Type B pancreatic cell (in vitro differentiated cells): ENCODE measurements at regions not wholly inside any gene's neighbourhood (a gene's known extent, or its start where the extent isn't known, plus 50 kb on each side); places are given as distances from the start of the nearest gene placed in this dataset.
A peak's percentile ranks its signal among the peaks of the same experiment; 100 is the strongest.
"Not testable (repeated sequence)": the region's sequence is repeated elsewhere in the genome, so short reads cannot be mapped to it uniquely, and the experiment has no call there.

Experiments used
- DNase-seq: peaks from one replicate; pipeline ENCODE4 v3.0.0; 2021; ENCODE audit warnings: mixed read lengths; ENCODE audit not compliant: unreplicated experiment; ENCODE audit errors: extremely low spot score
- H3K27ac Mint-ChIP-seq: 2 replicates; pipeline ENCODE4 v1.8.0; 2021; ENCODE audit warnings: mild to moderate bottlenecking, mixed read lengths
- H3K27me3 Mint-ChIP-seq: 2 replicates; pipeline ENCODE4 v1.8.0; 2021; ENCODE audit warnings: mixed read lengths
- H3K36me3 Mint-ChIP-seq: 2 replicates; pipeline ENCODE4 v1.8.0; 2021; ENCODE audit warnings: mixed read lengths
- H3K4me1 Mint-ChIP-seq: one replicate; pipeline ENCODE4 v1.8.0; 2021; ENCODE audit warnings: mixed read lengths; ENCODE audit not compliant: unreplicated experiment
- H3K4me3 Mint-ChIP-seq: 2 replicates; pipeline ENCODE4 v1.8.0; 2021; ENCODE audit warnings: mild to moderate bottlenecking, mixed read lengths
- H3K9me3 Mint-ChIP-seq: 2 replicates; pipeline ENCODE4 v1.8.0; 2021; ENCODE audit warnings: mixed read lengths
- CTCF ChIP-seq: fragments of 200-600 bp; sonication (generic); conservative IDR thresholded peaks from 2 replicates; pipeline ENCODE4 v1.5.0; 2021; ENCODE audit warnings: antibody characterized with exemption, mild to moderate bottlenecking

GRCh38 chr2:66103581-66103980, 331.3 kb upstream of the MEIS1 start:
- Mint-ChIP-seq H3K36me3 (peaks cover 3% of the 10 kb centered on the region), H3K4me1 (peaks cover 26% of the 10 kb centered on the region), H3K4me3 (no peak overlapping the region), H3K9me3 (no peaks in the 10 kb centered on the region), H3K27me3 (no peaks in the 10 kb centered on the region), H3K27ac (no peak overlapping the region)
- no peak for DNase-seq
- TF ChIP-seq CTCF = no peak

- TF ChIP-seq CTCF = no peak
- Mint-ChIP-seq H3K4me1 (peaks cover 6% of the 10 kb centered on the region), H3K27ac (no peak overlapping the region), H3K4me3 (no peak overlapping the region), H3K9me3 (no peaks in the 10 kb centered on the region), H3K36me3 (peaks cover 3% of the 10 kb centered on the region), H3K27me3 (no peaks in the 10 kb centered on the region)
- DNase-seq = no peak
Measured at GRCh38 chr2:66101206-66101605, 333.7 kb upstream of the MEIS1 start.

GRCh38 chr2:66095820-66096345, 339.0 kb upstream of the MEIS1 start:
- no peaks in the 10 kb centered on the region for H3K4me1 Mint-ChIP-seq
- peak; percentile 53 for TF ChIP-seq CTCF
- H3K27me3 Mint-ChIP-seq = peaks cover 2% of the 10 kb centered on the region
- H3K27ac Mint-ChIP-seq = no peak overlapping the region
- H3K36me3 Mint-ChIP-seq = peaks cover 7% of the 10 kb centered on the region
- H3K9me3 Mint-ChIP-seq = peaks cover 8% of the 10 kb centered on the region
- no peak overlapping the region for H3K4me3 Mint-ChIP-seq
- no peak for DNase-seq

GRCh38 chr2:66094689-66095088, 340.2 kb upstream of the MEIS1 start:
- not testable (repeated sequence) for H3K9me3 Mint-ChIP-seq, H3K4me3 Mint-ChIP-seq, H3K36me3 Mint-ChIP-seq, H3K27ac Mint-ChIP-seq, H3K27me3 Mint-ChIP-seq, DNase-seq, H3K4me1 Mint-ChIP-seq

GRCh38 chr2:66093371-66093770, 341.6 kb upstream of the MEIS1 start:
- Mint-ChIP-seq H3K4me1 (no peaks in the 10 kb centered on the region), H3K4me3 (no peak overlapping the region), H3K36me3 (peaks cover 10% of the 10 kb centered on the region), H3K27me3 (peaks cover 2% of the 10 kb centered on the region), H3K27ac (no peak overlapping the region), H3K9me3 (peaks cover 11% of the 10 kb centered on the region)
- no peak for TF ChIP-seq CTCF
- DNase-seq = no peak

- peaks cover 4% of the 10 kb centered on the region for H3K9me3 Mint-ChIP-seq
- H3K36me3 Mint-ChIP-seq = peaks cover 20% of the 10 kb centered on the region
- no peaks in the 10 kb centered on the region for H3K27me3 Mint-ChIP-seq
- no peak overlapping the region for H3K27ac Mint-ChIP-seq
- no peak overlapping the region for H3K4me3 Mint-ChIP-seq
- DNase-seq = no peak
- H3K4me1 Mint-ChIP-seq = peaks cover 13% of the 10 kb centered on the region
- TF ChIP-seq CTCF = no peak
Measured at GRCh38 chr2:66084948-66085590, 349.9 kb upstream of the MEIS1 start.
